IMR-90 (cell line): ENCODE measurements at regions not wholly inside any gene's neighbourhood (a gene's known extent, or its start where the extent isn't known, plus 50 kb on each side); places are given as distances from the start of the nearest gene placed in this dataset.

Experiments
- ATAC-seq: fragments of 200-7000 bp; cut with Tn5 transposase; 2 replicates; pipeline ENCODE4 v1.9.1; 2020; ENCODE audit warnings: low read depth, mild to moderate bottlenecking, moderate library complexity
- BruUV-seq: library from RNA; stranded (reverse); fragments of 400-500 nt; replicated peaks from 2 replicates; lab custom pipeline; 2021; lab: Mats Ljungman, UMichigan
- CTCF ChIA-PET: fragments of 300-600 bp; formaldehyde crosslinking; extraction: SDS; loops from one replicate; lab custom pipeline; 2021; ENCODE audit warnings: antibody characterized with exemption; lab: Yijun Ruan, JAX
- POLR2A ChIA-PET: fragments of 300-600 bp; sonication (Branson Sonifier 250); formaldehyde crosslinking; loops from one replicate; lab custom pipeline; 2022; ENCODE audit warnings: antibody characterized with exemption; ENCODE audit not compliant: unreplicated experiment; lab: Charles Lee
- DNase-seq: peaks from one replicate; pipeline ENCODE4 v3.0.0; 2013
- H2AFZ ChIP-seq: replicated peaks from 2 replicates; pipeline ENCODE3; 2013; ENCODE audit warnings: low read length, mild to moderate bottlenecking; ENCODE audit not compliant: poor library complexity
- H2AK5ac ChIP-seq: 2 replicates; pipeline ENCODE4 v1.6.1; 2013; ENCODE audit warnings: low read depth, low read length, inconsistent platforms
- H2AK9ac ChIP-seq: replicated peaks from 2 replicates; pipeline ENCODE3; 2013; ENCODE audit warnings: mild to moderate bottlenecking, low read depth, low read length, moderate library complexity; ENCODE audit not compliant: poor library complexity
- H2BK120ac ChIP-seq: 2 replicates; pipeline ENCODE4 v1.6.1; 2013; ENCODE audit warnings: low read depth, low read length, inconsistent platforms
- H2BK15ac ChIP-seq: 3 replicates; pipeline ENCODE4 v1.6.1; 2013; ENCODE audit warnings: low read depth, low read length, inconsistent platforms
- H2BK20ac ChIP-seq: 2 replicates; pipeline ENCODE4 v1.6.1; 2013; ENCODE audit warnings: low read depth, mild to moderate bottlenecking, inconsistent platforms, low read length, moderate library complexity
- H2BK5ac ChIP-seq: 2 replicates; pipeline ENCODE4 v1.6.1; 2013; ENCODE audit warnings: mild to moderate bottlenecking, low read depth, low read length, inconsistent platforms; ENCODE audit not compliant: poor library complexity, severe bottlenecking
- H3K14ac ChIP-seq: replicated peaks from 2 replicates; pipeline ENCODE4 v1.6.1; 2013; ENCODE audit warnings: low read depth, low read length, inconsistent platforms
- H3K18ac ChIP-seq: 2 replicates; pipeline ENCODE4 v1.6.1; 2013; ENCODE audit warnings: low read depth, low read length, control low read depth
- H3K23ac ChIP-seq: 2 replicates; pipeline ENCODE4 v1.6.1; 2013; ENCODE audit warnings: low read depth, low read length, inconsistent platforms
- H3K27ac ChIP-seq: 2 replicates; pipeline ENCODE4 v1.5.1; 2013; ENCODE audit warnings: mild to moderate bottlenecking, control low read depth, low read length; ENCODE audit not compliant: insufficient read depth
- H3K27me3 ChIP-seq: 2 replicates; pipeline ENCODE4 v1.6.1; 2013; ENCODE audit warnings: low read length; ENCODE audit not compliant: control insufficient read depth, insufficient read depth
- H3K36me3 ChIP-seq: 2 replicates; pipeline ENCODE4 v1.6.1; 2013; ENCODE audit warnings: low read length, mixed read lengths; ENCODE audit not compliant: control insufficient read depth, insufficient read depth
- H3K4ac ChIP-seq: 2 replicates; pipeline ENCODE4 v1.6.1; 2013; ENCODE audit warnings: low read depth, low read length, inconsistent platforms
- H3K4me1 ChIP-seq: 2 replicates; pipeline ENCODE4 v1.6.1; 2013; ENCODE audit warnings: low read length, mixed read lengths; ENCODE audit not compliant: control insufficient read depth, insufficient read depth
- H3K4me2 ChIP-seq: 2 replicates; pipeline ENCODE4 v1.6.1; 2013; ENCODE audit warnings: low read depth, mild to moderate bottlenecking, control low read depth, low read length, moderate library complexity
- H3K4me3 ChIP-seq: 2 replicates; pipeline ENCODE4 v1.5.1; 2013; ENCODE audit warnings: low read depth, mild to moderate bottlenecking, control low read depth, low read length, moderate library complexity; ENCODE audit not compliant: insufficient read depth
- H3K56ac ChIP-seq: 2 replicates; pipeline ENCODE4 v1.6.1; 2013; ENCODE audit warnings: low read length, inconsistent platforms; ENCODE audit not compliant: insufficient read depth; ENCODE audit errors: extremely low read depth
- H3K79me1 ChIP-seq, 2 experiments: 2 replicates each; pipeline ENCODE4 v1.6.1; 2013; ENCODE audit warnings: low read length in 2 of 2, inconsistent platforms in 1 of 2, low read depth in 1 of 2
- H3K9ac ChIP-seq: 2 replicates; pipeline ENCODE4 v1.6.1; 2013; ENCODE audit warnings: low read depth, low read length, control low read depth
- H3K9me1 ChIP-seq: 2 replicates; pipeline ENCODE4 v1.6.1; 2013; ENCODE audit warnings: low read length, inconsistent platforms; ENCODE audit not compliant: insufficient read depth
- H3K9me3 ChIP-seq: 2 replicates; pipeline ENCODE4 v1.6.1; 2013; ENCODE audit warnings: low read length; ENCODE audit not compliant: control insufficient read depth, insufficient read depth
- H4K20me1 ChIP-seq: 2 replicates; pipeline ENCODE4 v1.6.1; 2013; ENCODE audit warnings: low read length, inconsistent platforms; ENCODE audit not compliant: insufficient read depth
- H4K5ac ChIP-seq: 2 replicates; pipeline ENCODE4 v1.6.1; 2013; ENCODE audit warnings: mild to moderate bottlenecking, low read depth, low read length, control low read depth
- H4K8ac ChIP-seq, 2 experiments: 2 replicates each; pipeline ENCODE4 v1.6.1; 2013; ENCODE audit warnings: low read depth in 2 of 2, low read length in 2 of 2, control low read depth in 1 of 2, inconsistent platforms in 1 of 2
- H4K91ac ChIP-seq: 2 replicates; pipeline ENCODE4 v1.6.1; 2013; ENCODE audit warnings: low read depth, low read length, inconsistent platforms; ENCODE audit not compliant: insufficient read depth
- BHLHE40 ChIP-seq: fragments of 150-350 bp; IDR thresholded peaks from 2 replicates; pipeline ENCODE4 v1.6.1; 2016; ENCODE audit warnings: mild to moderate bottlenecking, low read depth, low read length
- CEBPB ChIP-seq: IDR thresholded peaks from 2 replicates; pipeline ENCODE4 v1.6.1; 2012; ENCODE audit warnings: low read depth, low read length, improper control_type of control experiment
- CHD1 ChIP-seq: IDR thresholded peaks from 2 replicates; pipeline ENCODE4 v1.6.1; 2012; ENCODE audit warnings: low read depth, low read length, improper control_type of control experiment
- CTCF ChIP-seq: conservative IDR thresholded peaks from 2 replicates; pipeline ENCODE4 v1.5.1; 2012; ENCODE audit warnings: mild to moderate bottlenecking, low read depth, low read length, improper control_type of control experiment
- FOS ChIP-seq: fragments of 150-350 bp; IDR thresholded peaks from 2 replicates; pipeline ENCODE4 v1.6.1; 2016; ENCODE audit warnings: low read depth, low read length
- MAFK ChIP-seq: IDR thresholded peaks from 2 replicates; pipeline ENCODE4 v1.6.1; 2012; ENCODE audit warnings: low read depth, low read length, improper control_type of control experiment
- MAZ ChIP-seq: IDR thresholded peaks from 2 replicates; pipeline ENCODE4 v1.6.1; 2012; ENCODE audit warnings: low read depth, mild to moderate bottlenecking, low read length, improper control_type of control experiment, moderate library complexity, borderline replicate concordance
- MXI1 ChIP-seq: IDR thresholded peaks from 2 replicates; pipeline ENCODE4 v1.6.1; 2012; ENCODE audit warnings: low read depth, mild to moderate bottlenecking, low read length, moderate library complexity, borderline replicate concordance
- NFE2L2 ChIP-seq: fragments of 150-350 bp; IDR thresholded peaks from 2 replicates; pipeline ENCODE4 v1.6.1; 2016; ENCODE audit warnings: low read depth, mild to moderate bottlenecking, low read length
- POLR2A ChIP-seq: IDR thresholded peaks from 2 replicates; pipeline ENCODE4 v1.6.1; 2012; ENCODE audit warnings: mild to moderate bottlenecking, low read depth, low read length
- RAD21 ChIP-seq: IDR thresholded peaks from 2 replicates; pipeline ENCODE4 v1.6.1; 2012; ENCODE audit warnings: low read length, improper control_type of control experiment
- RCOR1 ChIP-seq: IDR thresholded peaks from 2 replicates; pipeline ENCODE4 v1.6.1; 2012; ENCODE audit warnings: mild to moderate bottlenecking, low read length, improper control_type of control experiment; ENCODE audit not compliant: insufficient replicate concordance
- RFX5 ChIP-seq: IDR thresholded peaks from 2 replicates; pipeline ENCODE4 v1.8.0; 2012; ENCODE audit warnings: low read depth, mild to moderate bottlenecking, low read length, moderate library complexity
- SMC3 ChIP-seq: fragments of 150-350 bp; IDR thresholded peaks from 2 replicates; pipeline ENCODE4 v1.6.1; 2016; ENCODE audit warnings: low read depth, mild to moderate bottlenecking, antibody characterized with exemption, low read length, moderate library complexity
- WGBS, 2 experiments: methylation state at CpG; one replicate each; pipeline versions ENCODE4 v1.1.5 to v1.1.7; 2013; ENCODE audit warnings: missing lambda C conversion rate in 2 of 2; ENCODE audit not compliant: insufficient read length in 1 of 2; ENCODE audit errors: extremely low coverage in 2 of 2; 5-methylcytosine and 5-hydroxymethylcytosine counted together
- dilution Hi-C: fragments of 300-500 bp; cut with HindIII; formaldehyde crosslinking; loops from one replicate; pipeline ENCODE4 v1.14.3; 2018; ENCODE audit warnings: low sequenced_read_pairs; ENCODE audit not compliant: unreplicated experiment
- in situ Hi-C: fragments of 300-500 bp; cut with MboI; formaldehyde crosslinking; loops from 3 replicates; pipeline ENCODE4 v1.14.3; 2019; ENCODE audit warnings: low sequenced_read_pairs, inconsistent platforms, mixed read lengths
- intact Hi-C: fragments of 100-400 bp; cut with micrococcal nuclease; formaldehyde crosslinking; loops from 2 replicates; pipeline ENCODE4 v1.10.0; 2022
- TF ChIP-seq, protein P1 (sequence below): fragments of 150-350 bp; IDR thresholded peaks from 2 replicates; pipeline ENCODE4 v1.6.1; 2016; ENCODE audit warnings: low read depth, mild to moderate bottlenecking, low read length, moderate library complexity, borderline replicate concordance
- TF ChIP-seq, protein P2 (sequence below): fragments of 150-350 bp; IDR thresholded peaks from 2 replicates; pipeline ENCODE4 v1.6.1; 2017; ENCODE audit warnings: mild to moderate bottlenecking, antibody characterized with exemption, low read length, low read depth

DNA sequence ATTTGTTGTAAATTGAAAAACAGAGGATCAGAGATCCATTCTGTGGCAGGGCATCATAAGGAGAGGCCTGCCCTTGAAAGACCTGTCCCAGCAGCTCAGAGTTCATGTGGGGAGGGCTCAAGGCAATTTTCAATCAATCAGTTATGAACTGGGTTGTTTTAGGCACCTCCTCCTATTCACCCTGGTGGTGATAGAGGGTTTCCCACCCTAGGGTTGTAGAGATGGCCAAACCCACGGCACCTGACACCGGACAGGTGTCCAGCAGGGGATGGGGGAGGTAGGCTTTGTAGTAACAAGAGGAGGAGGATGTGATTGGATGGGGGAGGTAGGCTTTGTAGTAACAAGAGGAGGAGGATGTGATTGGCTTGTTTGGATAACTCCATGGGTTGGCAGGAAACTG, 205.7 kb downstream of the SOCS6 start:
- H3K18ac ChIP-seq, result no peak overlapping the region
- H2AK9ac ChIP-seq, result no peak overlapping the region
- H3K4me2 ChIP-seq, result no peak overlapping the region
- no peaks in the 10 kb centered on the region for H3K36me3 ChIP-seq
- no peak overlapping the region for H3K27ac ChIP-seq
- no peak overlapping the region for H4K5ac ChIP-seq
- H2BK5ac ChIP-seq, result no peak overlapping the region
- POLR2A ChIA-PET, result no interaction called here
- H3K79me1 ChIP-seq, result no peaks in the 10 kb centered on the region
- H3K4me1 ChIP-seq, result peaks cover 6% of the 10 kb centered on the region; the same call in 1 of the 2 replicates
- no peaks in the 10 kb centered on the region for H3K9me3 ChIP-seq
- no TSS peak for BruUV-seq
- H2AFZ ChIP-seq, result no peak overlapping the region
- in situ Hi-C loops (no loop called here), dilution Hi-C loops (no loop called here), intact Hi-C loops (no loop called here)
- no peaks in the 10 kb centered on the region for H3K9me1 ChIP-seq
- WGBS, 2 experiments, result 56% methylated on average over 2 of the region's 2 CpGs; no CpG with 5 or more reads in 1 of the 2 experiments
- H3K23ac ChIP-seq, result no peak overlapping the region
- H3K27me3 ChIP-seq, result no peaks in the 10 kb centered on the region; the same call in 1 of the 2 replicates
- H4K8ac ChIP-seq, result no peak overlapping the region
- DNase-seq (no peak), ATAC-seq (no peak)
- H4K91ac ChIP-seq, result no peak overlapping the region
- CTCF ChIA-PET, result no interaction called here
- no peak overlapping the region for H3K4me3 ChIP-seq
- no peak overlapping the region for H2BK120ac ChIP-seq
- TF ChIP-seq RAD21 (no peak), CEBPB (no peak), MXI1 (no peak), CHD1 (no peak), MAFK (no peak), BHLHE40 (no peak), RCOR1 (no peak), FOS (no peak), RFX5 (no peak), MAZ (no peak), NFE2L2 (no peak), CTCF (no peak), SMC3 (no peak), POLR2A (no peak)
- TF ChIP-seq, protein P1, sequence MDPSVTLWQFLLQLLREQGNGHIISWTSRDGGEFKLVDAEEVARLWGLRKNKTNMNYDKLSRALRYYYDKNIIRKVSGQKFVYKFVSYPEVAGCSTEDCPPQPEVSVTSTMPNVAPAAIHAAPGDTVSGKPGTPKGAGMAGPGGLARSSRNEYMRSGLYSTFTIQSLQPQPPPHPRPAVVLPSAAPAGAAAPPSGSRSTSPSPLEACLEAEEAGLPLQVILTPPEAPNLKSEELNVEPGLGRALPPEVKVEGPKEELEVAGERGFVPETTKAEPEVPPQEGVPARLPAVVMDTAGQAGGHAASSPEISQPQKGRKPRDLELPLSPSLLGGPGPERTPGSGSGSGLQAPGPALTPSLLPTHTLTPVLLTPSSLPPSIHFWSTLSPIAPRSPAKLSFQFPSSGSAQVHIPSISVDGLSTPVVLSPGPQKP, result no peak
- TF ChIP-seq, protein P2, sequence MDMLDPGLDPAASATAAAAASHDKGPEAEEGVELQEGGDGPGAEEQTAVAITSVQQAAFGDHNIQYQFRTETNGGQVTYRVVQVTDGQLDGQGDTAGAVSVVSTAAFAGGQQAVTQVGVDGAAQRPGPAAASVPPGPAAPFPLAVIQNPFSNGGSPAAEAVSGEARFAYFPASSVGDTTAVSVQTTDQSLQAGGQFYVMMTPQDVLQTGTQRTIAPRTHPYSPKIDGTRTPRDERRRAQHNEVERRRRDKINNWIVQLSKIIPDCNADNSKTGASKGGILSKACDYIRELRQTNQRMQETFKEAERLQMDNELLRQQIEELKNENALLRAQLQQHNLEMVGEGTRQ, result no peak
- H3K9ac ChIP-seq, result no peak overlapping the region
- H2AK5ac ChIP-seq, result no peak overlapping the region
- H3K14ac ChIP-seq, result no peak overlapping the region
- H3K4ac ChIP-seq, result no peak overlapping the region
- H3K56ac ChIP-seq, result no peak overlapping the region
- no peak overlapping the region for H2BK15ac ChIP-seq
- H4K20me1 ChIP-seq, result no peaks in the 10 kb centered on the region
- H2BK20ac ChIP-seq, result no peak overlapping the region
